ENCODE measurements at regions not wholly inside any gene's neighbourhood (a gene's known extent, or its start where the extent isn't known, plus 50 kb on each side); places are given as distances from the start of the nearest gene placed in this dataset.

DNA sequence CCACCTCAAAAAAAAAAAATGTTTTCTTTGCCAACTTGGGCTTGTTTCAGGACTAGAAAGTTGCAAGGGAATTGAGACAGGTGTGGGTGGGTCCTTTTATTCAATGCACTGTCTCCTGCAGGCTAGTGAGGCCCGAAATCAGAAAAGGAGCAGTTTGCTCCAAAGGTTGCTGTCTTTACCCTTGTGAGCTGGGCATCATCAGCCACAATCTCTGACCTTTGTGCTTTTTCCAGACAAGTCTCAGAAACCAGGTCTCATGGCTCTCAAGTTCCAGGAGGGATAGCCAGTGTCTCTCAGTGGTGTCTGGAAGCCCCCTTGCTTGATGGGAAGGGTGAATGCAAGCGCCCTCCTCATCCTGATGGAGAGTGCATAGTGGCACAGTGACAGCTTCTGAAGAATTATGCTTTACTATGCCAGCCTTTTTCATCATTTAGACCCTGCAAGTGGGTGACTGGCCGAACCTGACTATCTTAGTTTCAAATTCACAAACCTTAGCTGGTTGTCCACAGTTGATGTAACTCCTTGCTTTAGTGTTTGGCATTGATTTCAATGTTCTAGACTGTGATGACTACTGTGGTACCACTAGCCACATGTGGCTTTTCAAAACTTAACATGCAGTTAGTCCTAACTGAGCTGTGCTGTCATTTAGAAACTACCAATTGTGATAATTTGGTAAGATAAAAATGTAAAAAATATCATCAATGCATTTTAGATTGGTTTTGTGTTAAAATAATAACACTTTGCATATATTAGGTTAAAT, 468.6 kb downstream of the GADD45G start:
- no peak for DNase-seq

GRCh38 chr9:90074316-90074962, 469.6 kb downstream of the GADD45G start:
- DNase-seq, result peak; percentile 55

DNA sequence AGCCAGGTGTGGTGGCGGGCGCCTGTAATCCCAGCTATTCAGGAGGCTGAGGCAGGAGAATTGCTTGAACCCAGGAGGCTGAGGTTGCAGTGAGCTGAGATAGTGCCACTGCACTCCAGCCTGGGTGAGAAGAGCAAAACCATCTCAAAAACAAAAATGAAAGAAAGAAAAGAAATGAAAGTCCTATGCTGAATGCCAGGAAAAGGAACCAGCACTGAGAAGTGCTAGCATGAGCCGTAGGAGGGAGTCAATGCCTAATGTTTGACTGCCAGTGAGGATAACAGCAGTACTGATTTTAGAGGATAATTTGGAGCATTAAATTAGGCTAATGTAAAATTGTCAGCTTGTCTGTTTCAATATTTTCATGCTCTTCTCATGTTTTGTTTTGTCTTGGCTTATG, 472.8 kb downstream of the GADD45G start:
- DNase-seq, result peak; percentile 69

- peak; percentile 22 for DNase-seq
Measured at GRCh38 chr9:90078988-90079421, 474.2 kb downstream of the GADD45G start.

DNA sequence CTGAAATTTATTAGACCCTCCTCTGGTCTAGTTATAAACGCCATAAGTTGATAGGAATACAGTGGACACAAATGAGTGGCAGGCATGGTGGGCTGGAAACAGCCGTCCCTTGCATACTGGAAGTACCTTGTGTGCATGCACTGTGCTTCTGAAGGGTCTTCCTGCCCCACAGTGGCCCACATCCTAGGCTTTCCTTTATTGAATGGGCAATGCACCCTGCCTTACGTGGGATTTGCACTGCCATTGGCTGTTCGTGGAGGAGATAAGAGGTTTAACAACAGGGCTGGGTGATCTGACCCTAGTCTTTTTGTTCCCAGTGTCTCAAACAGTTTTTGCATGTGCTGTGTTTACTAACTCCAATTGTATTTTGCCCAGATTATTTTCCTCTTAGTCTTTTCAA, 480.8 kb downstream of the GADD45G start:
- DNase-seq, result no peak

GRCh38 chr9:90086101-90086511, 481.3 kb downstream of the GADD45G start:
- peak; percentile 78 for DNase-seq

GRCh38 chr9:90088434-90088833, 483.6 kb downstream of the GADD45G start:
- no peak for DNase-seq

DNA sequence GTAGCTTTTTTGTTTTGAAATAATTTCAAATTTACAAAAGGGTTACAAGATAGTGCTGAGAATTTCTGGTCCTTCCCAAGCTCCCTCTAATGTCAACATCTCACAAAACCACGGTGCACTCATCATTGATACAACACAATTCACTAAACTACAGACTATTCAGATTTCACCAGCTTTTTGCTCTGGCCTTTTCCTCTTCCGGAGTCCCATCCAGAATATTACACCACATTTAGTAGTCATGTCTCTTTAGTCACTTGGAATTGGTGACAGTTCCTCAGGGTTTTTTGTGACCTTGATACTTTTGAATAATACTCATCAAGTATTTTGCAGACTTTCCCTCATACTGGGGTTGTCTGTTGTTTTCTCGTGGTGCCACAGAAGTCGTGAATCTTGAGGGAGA, 484.0 kb downstream of the GADD45G start:
- DNase-seq, result peak; percentile 72

- no peak for DNase-seq
Measured at GRCh38 chr9:90090997-90091396, 486.2 kb downstream of the GADD45G start.

DNA sequence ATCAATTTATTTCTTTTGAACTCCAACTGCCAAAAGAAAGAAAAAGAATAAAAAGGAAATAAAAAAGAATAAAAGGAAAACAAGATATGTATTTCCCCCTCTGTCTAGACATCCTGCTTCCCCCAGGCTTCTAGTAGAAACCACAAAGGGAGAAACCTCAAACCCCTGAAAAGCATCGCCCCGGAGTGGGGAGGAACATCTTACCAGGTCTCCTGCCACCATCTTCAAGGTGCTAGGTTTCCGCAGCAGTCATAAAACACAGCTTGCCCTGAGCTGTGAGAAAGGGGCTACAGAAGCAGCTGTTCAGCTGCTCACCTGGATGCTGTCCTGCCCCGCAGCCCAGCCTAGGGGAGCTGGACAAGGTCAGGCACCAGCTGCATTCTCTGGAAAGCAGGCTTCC, 487.7 kb downstream of the GADD45G start:
- no peak for DNase-seq

DNA sequence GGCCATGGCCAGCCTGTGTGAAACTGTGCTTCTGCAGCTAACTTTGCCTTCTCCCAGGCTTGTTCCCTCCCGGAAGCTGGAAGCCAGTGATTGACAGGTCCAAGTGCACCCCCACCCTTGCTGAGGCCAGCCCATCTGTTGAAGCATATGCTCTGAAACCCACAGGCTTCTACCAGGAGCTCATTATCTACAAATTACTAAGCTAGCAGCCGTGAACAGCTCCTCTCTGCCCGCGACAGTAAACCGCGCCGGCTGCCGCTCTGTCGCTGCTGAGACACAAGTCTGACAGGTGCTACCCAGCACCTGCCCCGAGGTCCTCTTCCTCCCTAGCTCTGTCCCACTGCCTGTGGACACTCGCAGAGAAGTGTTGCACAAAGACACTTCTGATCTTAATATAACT, 490.9 kb downstream of the GADD45G start:
- DNase-seq, result no peak

GRCh38 chr9:90097237-90097636, 492.4 kb downstream of the GADD45G start:
- DNase-seq, result no peak

- no peak for DNase-seq
Measured at GRCh38 chr9:90098408-90098807, 493.6 kb downstream of the GADD45G start.

DNA sequence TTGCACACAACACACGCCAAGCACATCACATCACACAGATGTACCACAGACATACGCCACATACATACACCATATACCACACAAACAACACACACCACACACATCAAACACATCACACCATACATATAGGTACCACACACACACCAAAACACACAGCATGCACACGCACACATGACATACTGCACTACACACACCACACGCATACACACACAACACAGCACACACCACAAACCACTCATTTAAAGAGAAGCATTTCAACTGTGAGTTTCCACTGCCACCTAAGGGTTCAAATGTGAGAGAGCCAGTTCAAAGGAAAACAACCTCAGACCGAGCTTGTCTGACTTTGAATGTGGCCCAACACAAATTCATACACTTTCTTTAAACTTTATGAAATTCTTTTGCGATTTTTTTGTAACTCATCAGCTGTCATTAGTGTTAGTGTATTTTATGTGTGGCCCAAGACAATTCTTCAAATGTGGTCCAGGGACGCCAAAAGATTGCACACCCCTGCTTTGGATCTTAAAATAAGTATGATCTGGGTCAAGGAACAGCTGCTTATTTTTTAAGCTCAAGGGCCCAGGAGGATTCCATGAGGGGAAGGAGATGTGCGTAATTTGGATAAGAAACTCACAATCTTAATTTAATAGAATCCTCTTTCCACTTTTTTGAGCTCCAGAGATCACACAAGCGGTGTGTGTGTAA, 494.6 kb downstream of the GADD45G start:
- peak; percentile 48 for DNase-seq

DNA sequence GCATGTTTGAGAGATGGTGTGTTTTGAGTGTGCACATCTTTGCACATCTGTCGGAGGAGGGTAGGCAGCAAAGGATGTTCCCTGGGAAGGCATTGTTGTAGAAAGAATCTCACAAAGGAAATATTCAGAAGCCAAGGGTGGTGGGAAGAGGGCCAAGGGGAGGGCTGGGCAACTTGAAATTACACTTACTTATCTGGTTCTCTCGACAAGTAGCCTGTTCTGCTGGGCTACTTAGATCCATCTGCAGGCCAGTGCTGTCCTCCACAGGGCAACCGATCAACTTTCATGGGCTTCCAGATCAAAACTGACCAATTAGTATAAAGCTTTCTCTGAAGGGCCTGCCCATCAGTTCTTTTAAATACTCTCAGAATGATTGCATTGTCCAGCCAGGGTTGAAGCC, 495.2 kb downstream of the GADD45G start:
- DNase-seq, result no peak

DNA sequence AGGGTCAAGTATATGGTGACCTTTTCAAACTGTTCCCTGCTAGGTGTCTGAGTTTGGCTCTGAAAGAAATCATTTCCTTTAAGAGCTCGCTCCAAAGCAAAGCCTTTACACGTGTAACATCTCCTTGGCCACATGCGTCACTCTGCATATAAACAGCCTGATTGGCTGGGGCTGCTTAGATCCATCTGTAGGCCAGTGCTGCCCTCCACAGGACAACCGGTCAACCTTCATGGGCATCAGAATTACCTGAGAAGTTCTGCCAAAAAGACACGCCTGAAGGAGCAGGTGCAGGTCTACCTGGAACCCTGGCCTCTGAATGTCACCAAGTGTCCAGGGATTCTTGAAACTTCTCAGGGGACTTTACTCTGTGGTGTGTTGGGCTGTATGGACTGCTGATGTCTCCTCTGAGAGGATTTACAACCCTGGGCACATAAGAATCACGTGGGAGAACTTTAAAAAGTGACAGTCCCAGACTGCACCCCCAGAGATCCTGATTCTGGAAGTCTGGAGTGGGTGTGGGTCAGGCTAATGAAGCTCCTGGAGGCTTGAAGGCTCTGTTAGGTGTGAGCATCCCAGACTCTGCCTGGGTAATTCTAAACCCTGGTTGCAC, 497.6 kb downstream of the GADD45G start:
- peak; percentile 86 for DNase-seq

- DNase-seq, result no peak
Measured at GRCh38 chr9:90103771-90104170, 499.0 kb downstream of the GADD45G start.

DNA sequence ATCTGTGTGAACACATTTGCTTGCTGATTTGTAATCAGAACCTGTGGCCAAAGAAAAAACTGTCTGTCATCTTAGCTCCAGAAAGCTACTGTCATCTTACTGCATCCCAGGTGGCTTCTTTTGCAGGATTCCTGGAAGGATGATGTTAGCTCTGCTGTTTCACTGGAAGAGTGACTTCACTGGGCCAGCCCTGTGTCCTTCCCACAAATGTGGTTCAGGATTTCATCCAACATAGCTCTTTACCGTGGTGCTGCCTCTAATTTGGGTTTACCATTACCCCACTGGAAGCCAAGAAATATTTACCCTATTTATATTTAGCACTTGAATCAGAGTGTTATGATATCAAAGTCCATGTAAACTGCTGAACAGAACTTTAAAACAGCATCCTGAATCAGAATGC, 501.0 kb downstream of the GADD45G start:
- DNase-seq, result no peak

DNA sequence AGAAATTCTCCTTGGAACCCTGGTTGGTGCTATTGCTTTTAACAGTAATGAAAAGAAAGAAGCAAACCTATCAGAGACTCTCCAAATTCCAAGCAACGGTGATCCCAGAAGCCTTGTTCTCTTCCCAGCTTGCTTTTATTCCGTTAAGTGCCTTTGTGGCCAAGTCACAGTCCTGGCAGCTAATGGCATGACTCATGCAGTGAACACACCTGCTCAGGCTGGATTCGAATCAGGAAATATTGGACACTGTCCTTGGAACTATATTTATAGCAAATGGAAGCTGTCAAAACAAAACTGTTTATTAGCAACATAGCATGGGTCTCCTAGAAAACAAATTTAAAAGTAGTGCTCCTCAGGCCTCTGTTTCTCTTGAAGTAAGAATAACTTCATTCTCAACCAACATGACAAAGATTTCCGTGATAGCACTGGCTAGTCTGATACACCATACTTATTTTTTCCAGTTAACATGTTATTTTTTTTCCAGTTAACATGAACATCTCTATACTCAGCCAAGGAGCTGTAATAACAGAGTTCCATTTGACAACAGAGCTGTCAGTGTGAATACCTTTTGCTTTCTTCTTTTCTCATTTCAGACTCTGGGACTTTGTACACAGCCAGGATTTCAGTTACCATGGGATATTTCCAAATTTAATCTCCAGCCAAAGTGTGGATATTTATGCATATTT, 502.4 kb downstream of the GADD45G start:
- DNase-seq, result no peak

DNA sequence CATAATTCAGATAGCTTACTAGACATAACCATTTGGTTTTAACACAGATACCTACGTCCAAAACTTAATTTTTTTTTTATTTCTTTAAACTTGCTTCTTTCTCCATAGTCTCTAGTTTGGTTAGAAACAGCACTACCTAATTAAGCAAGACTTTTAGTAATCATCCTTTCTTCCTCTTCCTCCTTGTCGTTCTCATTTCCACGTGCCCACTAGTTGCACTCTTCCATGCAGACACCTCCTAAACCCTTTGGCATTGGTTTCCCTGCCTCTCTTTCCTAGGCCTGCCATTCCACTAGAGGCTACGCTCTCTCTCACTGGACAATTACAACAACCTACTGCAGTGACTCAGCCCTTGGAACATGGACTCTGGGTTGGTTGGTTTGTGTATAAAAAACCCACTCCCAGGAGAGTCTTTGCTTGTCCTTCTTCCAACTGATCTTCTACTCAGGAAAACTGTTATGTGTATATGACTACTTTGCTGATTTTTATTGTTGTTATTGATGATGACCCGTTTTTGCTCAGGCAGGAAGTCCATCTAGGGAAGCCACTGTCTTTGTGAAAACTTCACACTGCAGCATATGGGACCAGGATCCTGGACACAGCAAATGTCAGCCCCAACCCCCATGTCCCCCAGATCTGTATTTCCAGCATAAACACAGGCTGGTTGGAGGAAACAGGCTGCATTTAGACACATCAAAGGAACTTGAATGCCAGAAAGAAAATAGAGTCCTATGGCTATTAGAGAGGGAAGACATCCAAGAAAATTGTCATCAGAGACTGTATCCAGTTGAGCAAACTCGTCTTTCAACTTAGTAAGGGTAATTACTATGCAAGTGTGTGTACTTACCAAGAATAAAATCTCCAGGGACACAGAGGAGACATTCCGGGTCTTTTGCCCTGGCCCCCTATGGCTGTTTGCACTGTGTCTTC, 503.2 kb downstream of the GADD45G start:
- DNase-seq, result peak; percentile 60

- no peak for DNase-seq
Measured at GRCh38 chr9:90112788-90113187, 508.0 kb downstream of the GADD45G start.
